ENCODE measurements at regions not wholly inside any gene's neighbourhood (a gene's known extent, or its start where the extent isn't known, plus 50 kb on each side); places are given as distances from the start of the nearest gene placed in this dataset.

GRCh38 chr10:107616463-107617410 is 452.2 kb upstream of the SORCS1 start:
- no peaks in the 10 kb centered on the region for H3K4me1 Mint-ChIP-seq
- ATAC-seq (no peak), DNase-seq (no peak)
- H3K4me3 Mint-ChIP-seq: no peak overlapping the region
- no peaks in the 10 kb centered on the region for H3K27me3 Mint-ChIP-seq
- no peaks in the 10 kb centered on the region for H3K36me3 Mint-ChIP-seq (ENCODE audit: low read depth)
- no peak overlapping the region for H3K27ac Mint-ChIP-seq
- peaks cover 7% of the 10 kb centered on the region for H3K9me3 Mint-ChIP-seq

GRCh38 chr10:107616031-107616430 is 451.5 kb upstream of the SORCS1 start:
- Mint-ChIP-seq H3K27me3 (no peaks in the 10 kb centered on the region), H3K36me3 (ENCODE audit: low read depth) (no peaks in the 10 kb centered on the region), H3K4me1 (no peaks in the 10 kb centered on the region), H3K27ac (no peak overlapping the region), H3K4me3 (no peak overlapping the region), H3K9me3 (peaks cover 7% of the 10 kb centered on the region)
- DNase-seq (no peak), ATAC-seq (no peak)

DNA sequence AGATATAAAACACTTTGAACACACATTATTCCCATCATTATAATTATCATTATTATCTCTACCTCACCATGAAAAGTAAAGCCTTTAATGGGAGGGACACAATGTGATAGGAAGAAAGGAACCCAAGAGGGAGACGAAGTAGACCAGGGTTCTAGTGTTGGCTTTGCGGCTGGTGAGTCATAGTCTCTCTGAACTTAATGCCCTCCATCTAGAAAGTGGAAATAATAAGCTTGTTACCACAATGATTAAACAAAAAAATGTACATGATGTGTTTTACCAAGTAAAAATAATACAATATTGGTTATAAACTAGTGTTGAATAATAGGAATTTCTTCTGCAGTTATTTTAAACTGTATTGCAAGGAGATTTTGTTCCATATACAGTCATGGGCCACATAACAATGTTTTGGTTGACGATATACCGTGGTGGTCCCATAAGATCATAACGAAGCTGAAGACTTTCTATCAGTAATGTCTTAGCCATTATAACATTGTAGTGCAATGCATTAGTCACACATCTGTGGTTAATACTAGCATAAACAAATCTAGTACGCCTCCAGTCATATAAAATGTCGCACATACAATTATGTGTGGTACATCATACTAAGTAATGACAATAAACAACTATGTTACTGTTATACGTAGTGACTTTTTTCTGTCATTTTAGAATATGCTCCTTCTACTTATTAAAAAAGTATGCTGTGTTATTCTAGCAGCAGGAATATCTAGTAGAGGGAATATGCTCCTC is 450.6 kb upstream of the SORCS1 start:
- no peak for DNase-seq
- Mint-ChIP-seq H3K4me1 (no peaks in the 10 kb centered on the region), H3K36me3 (ENCODE audit: low read depth) (no peaks in the 10 kb centered on the region), H3K27ac (no peak overlapping the region), H3K27me3 (no peaks in the 10 kb centered on the region), H3K4me3 (no peak overlapping the region), H3K9me3 (peaks cover 7% of the 10 kb centered on the region)
- no peak for ATAC-seq

DNA sequence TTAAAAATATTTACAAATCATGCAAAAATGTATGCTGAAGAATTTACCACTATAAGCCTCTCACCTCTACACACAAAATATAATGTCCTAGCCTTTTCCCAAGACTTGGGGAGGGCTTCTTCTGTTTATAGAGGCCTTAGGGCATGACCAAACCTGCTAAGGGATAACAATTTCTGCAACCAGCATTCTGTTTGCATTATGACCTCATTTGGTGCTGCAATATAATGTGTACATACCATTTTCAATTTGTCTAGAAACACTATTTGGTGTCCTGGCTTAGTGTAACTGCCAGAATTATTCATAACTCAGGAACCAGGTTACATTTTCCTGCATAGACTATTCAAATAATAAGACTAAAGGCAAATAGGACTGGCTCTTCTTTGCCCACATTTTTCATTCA is 446.6 kb upstream of the SORCS1 start:
- Mint-ChIP-seq H3K4me1 (no peaks in the 10 kb centered on the region), H3K27ac (no peak overlapping the region), H3K9me3 (peaks cover 3% of the 10 kb centered on the region), H3K27me3 (no peaks in the 10 kb centered on the region), H3K4me3 (no peak overlapping the region), H3K36me3 (ENCODE audit: low read depth) (no peaks in the 10 kb centered on the region)
- no peak for DNase-seq
- ATAC-seq: no peak

- no peaks in the 10 kb centered on the region for H3K4me1 Mint-ChIP-seq
- H3K36me3 Mint-ChIP-seq (ENCODE audit: low read depth): no peaks in the 10 kb centered on the region
- ATAC-seq (no peak), DNase-seq (no peak)
- no peaks in the 10 kb centered on the region for H3K27me3 Mint-ChIP-seq
- no peak overlapping the region for H3K27ac Mint-ChIP-seq
- H3K9me3 Mint-ChIP-seq: peaks cover 18% of the 10 kb centered on the region
- no peak overlapping the region for H3K4me3 Mint-ChIP-seq
Measured at GRCh38 chr10:107589081-107589480, 424.6 kb upstream of the SORCS1 start.

- H3K4me3 Mint-ChIP-seq: no peak overlapping the region
- H3K4me1 Mint-ChIP-seq: no peaks in the 10 kb centered on the region
- DNase-seq (no peak), ATAC-seq (no peak)
- no peaks in the 10 kb centered on the region for H3K27me3 Mint-ChIP-seq
- no peak overlapping the region for H3K27ac Mint-ChIP-seq
- H3K36me3 Mint-ChIP-seq (ENCODE audit: low read depth): no peaks in the 10 kb centered on the region
- peaks cover 21% of the 10 kb centered on the region for H3K9me3 Mint-ChIP-seq
Measured at GRCh38 chr10:107585630-107586029, 421.1 kb upstream of the SORCS1 start.

- Mint-ChIP-seq H3K4me3 (no peak overlapping the region), H3K9me3 (peaks cover 23% of the 10 kb centered on the region), H3K27me3 (no peaks in the 10 kb centered on the region), H3K27ac (no peak overlapping the region), H3K4me1 (no peaks in the 10 kb centered on the region), H3K36me3 (ENCODE audit: low read depth) (no peaks in the 10 kb centered on the region)
- ATAC-seq (no peak), DNase-seq (no peak)
Measured at GRCh38 chr10:107583974-107584373, 419.5 kb upstream of the SORCS1 start.

- DNase-seq: no peak
- Mint-ChIP-seq H3K36me3 (ENCODE audit: low read depth) (no peaks in the 10 kb centered on the region), H3K27ac (no peak overlapping the region), H3K27me3 (no peaks in the 10 kb centered on the region), H3K9me3 (peaks cover 5% of the 10 kb centered on the region), H3K4me3 (no peak overlapping the region), H3K4me1 (no peaks in the 10 kb centered on the region)
- ATAC-seq: no peak
Measured at GRCh38 chr10:107579970-107580369, 415.5 kb upstream of the SORCS1 start.

DNA sequence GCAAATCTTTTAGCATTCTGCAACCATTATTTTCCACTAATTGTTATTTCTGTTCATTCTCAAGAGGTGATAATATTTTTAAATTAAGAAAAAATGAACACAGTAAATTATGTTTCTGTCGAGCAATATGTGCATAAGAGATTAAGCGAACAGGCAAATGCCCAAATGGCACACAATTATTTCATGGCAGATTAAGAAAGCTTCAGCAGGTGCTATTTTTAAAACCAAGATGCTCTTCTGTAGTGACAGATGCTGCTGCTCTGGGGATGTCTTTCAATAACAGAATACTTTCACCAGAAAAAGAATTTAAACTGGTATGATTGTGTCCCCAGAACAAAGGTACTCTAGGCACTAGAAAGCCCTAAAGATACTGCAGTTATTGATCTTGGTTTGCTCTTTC is 412.7 kb upstream of the SORCS1 start:
- Mint-ChIP-seq H3K4me1 (no peaks in the 10 kb centered on the region), H3K27ac (no peak overlapping the region), H3K27me3 (no peaks in the 10 kb centered on the region), H3K9me3 (peaks cover 10% of the 10 kb centered on the region), H3K36me3 (ENCODE audit: low read depth) (no peaks in the 10 kb centered on the region), H3K4me3 (no peak overlapping the region)
- ATAC-seq (no peak), DNase-seq (no peak)

- Mint-ChIP-seq H3K9me3 (peaks cover 10% of the 10 kb centered on the region), H3K4me3 (no peak overlapping the region), H3K4me1 (no peaks in the 10 kb centered on the region), H3K27ac (no peak overlapping the region), H3K36me3 (ENCODE audit: low read depth) (no peaks in the 10 kb centered on the region), H3K27me3 (no peaks in the 10 kb centered on the region)
- ATAC-seq (no peak), DNase-seq (no peak)
Measured at GRCh38 chr10:107576746-107577145, 412.2 kb upstream of the SORCS1 start.

DNA sequence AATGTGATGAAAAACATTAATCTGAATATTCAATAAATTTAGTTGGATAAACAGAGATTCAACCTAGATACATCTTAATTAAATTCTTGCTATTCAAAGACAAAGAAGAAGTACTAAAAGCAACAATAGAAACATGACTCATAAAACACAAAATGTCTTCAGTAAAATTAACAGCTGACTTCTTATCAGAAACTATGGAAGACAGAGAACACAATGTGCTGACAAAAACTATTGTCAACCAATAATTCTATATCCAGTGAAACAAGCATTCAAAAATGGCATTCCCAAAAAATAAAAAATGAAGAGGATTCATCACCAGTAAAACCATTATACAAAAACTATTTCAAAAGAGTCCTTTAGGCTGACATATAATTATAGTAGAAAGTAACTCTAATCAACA is 400.5 kb upstream of the SORCS1 start:
- ATAC-seq: no peak
- no peaks in the 10 kb centered on the region for H3K27me3 Mint-ChIP-seq
- H3K4me1 Mint-ChIP-seq: no peaks in the 10 kb centered on the region
- peaks cover 33% of the 10 kb centered on the region for H3K9me3 Mint-ChIP-seq
- no peak for DNase-seq
- H3K4me3 Mint-ChIP-seq: no peak overlapping the region
- H3K27ac Mint-ChIP-seq: no peak overlapping the region
- H3K36me3 Mint-ChIP-seq (ENCODE audit: low read depth): no peaks in the 10 kb centered on the region

GRCh38 chr10:107561136-107561650 is 396.7 kb upstream of the SORCS1 start:
- Mint-ChIP-seq H3K27ac (no peak overlapping the region), H3K4me1 (no peaks in the 10 kb centered on the region), H3K27me3 (no peaks in the 10 kb centered on the region), H3K9me3 (peaks cover 18% of the 10 kb centered on the region), H3K4me3 (no peak overlapping the region), H3K36me3 (ENCODE audit: low read depth) (no peaks in the 10 kb centered on the region)
- no peak for DNase-seq
- ATAC-seq: no peak

GRCh38 chr10:107557916-107558315 is 393.4 kb upstream of the SORCS1 start:
- ATAC-seq (no peak), DNase-seq (no peak)
- H3K27ac Mint-ChIP-seq: no peak overlapping the region
- peaks cover 16% of the 10 kb centered on the region for H3K9me3 Mint-ChIP-seq
- H3K36me3 Mint-ChIP-seq (ENCODE audit: low read depth): no peaks in the 10 kb centered on the region
- H3K4me3 Mint-ChIP-seq: no peak overlapping the region
- no peaks in the 10 kb centered on the region for H3K4me1 Mint-ChIP-seq
- H3K27me3 Mint-ChIP-seq: no peaks in the 10 kb centered on the region

DNA sequence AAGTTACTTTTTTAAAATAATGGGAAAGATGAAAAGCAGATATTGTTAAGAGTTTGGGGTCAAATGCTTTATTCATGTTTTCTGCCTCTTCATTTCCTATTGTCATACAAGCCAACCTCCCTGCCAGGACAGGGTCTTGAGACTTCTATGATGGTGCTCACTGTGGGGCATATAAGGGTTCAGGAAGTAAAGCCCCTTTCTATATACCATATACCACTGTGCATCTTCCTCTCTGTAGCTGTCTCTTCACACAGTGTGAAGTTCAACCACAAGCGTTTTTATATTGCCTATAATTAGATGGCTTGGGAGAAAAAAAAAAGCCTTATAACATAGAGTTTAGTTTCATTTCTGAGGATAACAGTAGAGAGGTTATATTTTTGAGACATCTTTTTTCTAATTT is 389.8 kb upstream of the SORCS1 start:
- ATAC-seq (no peak), DNase-seq (no peak)
- no peaks in the 10 kb centered on the region for H3K4me1 Mint-ChIP-seq
- no peaks in the 10 kb centered on the region for H3K27me3 Mint-ChIP-seq
- no peak overlapping the region for H3K4me3 Mint-ChIP-seq
- no peaks in the 10 kb centered on the region for H3K36me3 Mint-ChIP-seq (ENCODE audit: low read depth)
- H3K9me3 Mint-ChIP-seq: peaks cover 22% of the 10 kb centered on the region
- no peak overlapping the region for H3K27ac Mint-ChIP-seq

GRCh38 chr10:107553470-107553869 is 389.0 kb upstream of the SORCS1 start:
- H3K9me3 Mint-ChIP-seq: peaks cover 23% of the 10 kb centered on the region

More at GRCh38 chr10:107553470-107553869, 389.0 kb upstream of the SORCS1 start:
- H3K4me3 Mint-ChIP-seq: no peak overlapping the region
- H3K27ac Mint-ChIP-seq: no peak overlapping the region
- H3K4me1 Mint-ChIP-seq: no peaks in the 10 kb centered on the region
- no peaks in the 10 kb centered on the region for H3K27me3 Mint-ChIP-seq
- DNase-seq: no peak
- no peak for ATAC-seq
- H3K36me3 Mint-ChIP-seq (ENCODE audit: low read depth): no peaks in the 10 kb centered on the region

Data from activated naive CD8-positive, alpha-beta T cell treated with anti-CD3 and anti-CD28 coated beads, Interleukin-2, amount 50 U/mL, for 24 hours (primary cell).